ENCODE measurements at regions not wholly inside any gene's neighbourhood (a gene's known extent, or its start where the extent isn't known, plus 50 kb on each side); places are given as distances from the start of the nearest gene placed in this dataset.
"Not testable (repeated sequence)": the region's sequence is repeated elsewhere in the genome, so short reads cannot be mapped to it uniquely, and the experiment has no call there.

GRCh38 chr9:103410059-103410458 is 414.9 kb downstream of the CYLC2 start:
- DNase-seq, result no peak

DNA sequence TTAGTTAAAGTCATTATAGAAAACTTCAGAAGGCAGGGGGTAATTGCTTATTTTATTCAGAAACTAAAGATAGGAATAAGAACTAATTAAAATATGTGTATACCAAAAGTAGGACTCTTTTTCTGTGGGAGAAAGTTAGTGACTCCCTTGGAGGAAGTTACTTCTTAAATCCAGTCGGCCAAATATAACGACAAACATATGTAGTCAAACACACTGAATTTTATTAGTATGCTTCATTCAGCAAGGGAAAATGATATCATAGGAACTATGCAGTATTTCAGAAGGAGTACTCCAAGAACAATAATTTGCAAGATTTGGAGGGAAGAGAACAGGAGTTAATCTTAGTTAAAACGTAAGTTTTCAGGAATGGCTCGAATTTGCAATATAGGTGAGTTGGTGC is 432.6 kb downstream of the CYLC2 start:
- no peak for DNase-seq

GRCh38 chr9:103430469-103430868 is 435.3 kb downstream of the CYLC2 start:
- DNase-seq, result no peak

DNA sequence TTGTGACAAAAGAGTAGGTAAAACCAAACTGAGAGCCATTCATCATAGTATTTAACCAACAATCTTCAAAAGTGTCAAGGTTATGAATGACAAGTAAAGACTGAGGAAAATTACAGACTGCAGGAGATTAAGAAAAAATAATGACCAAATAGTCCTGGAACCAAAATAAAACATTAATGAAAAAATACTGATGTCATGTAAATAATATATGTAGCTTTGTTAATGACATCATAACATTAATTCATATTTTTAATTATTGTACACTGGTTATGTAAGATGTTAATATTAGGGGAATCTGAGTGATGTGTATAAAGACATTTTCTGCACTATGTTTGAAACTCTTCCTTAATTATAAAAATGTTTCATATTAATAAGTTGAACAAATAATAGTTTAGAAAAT is 436.7 kb downstream of the CYLC2 start:
- DNase-seq, result no peak

DNA sequence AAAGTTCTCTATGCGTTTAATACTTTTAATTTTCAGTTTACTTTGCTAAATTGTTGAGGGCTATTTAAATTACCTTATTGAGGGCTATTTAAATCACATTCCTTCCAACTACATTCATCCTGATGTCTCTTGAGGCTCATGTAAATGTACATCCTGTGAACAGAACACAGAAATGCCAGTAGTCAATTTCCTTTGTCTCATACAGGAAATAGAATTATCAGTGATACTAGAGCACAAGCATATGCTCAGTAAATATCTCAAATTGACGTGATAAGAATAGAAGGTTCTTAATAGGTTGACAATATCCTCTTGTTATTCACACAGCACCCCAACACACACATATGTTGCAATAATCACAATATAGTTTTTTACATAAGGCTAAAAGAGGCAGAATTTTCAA is 449.0 kb downstream of the CYLC2 start:
- DNase-seq, result no peak

- no peak for DNase-seq
These were observed 463.7 kb downstream of the CYLC2 start for GRCh38 chr9:103458826-103459225.

DNA sequence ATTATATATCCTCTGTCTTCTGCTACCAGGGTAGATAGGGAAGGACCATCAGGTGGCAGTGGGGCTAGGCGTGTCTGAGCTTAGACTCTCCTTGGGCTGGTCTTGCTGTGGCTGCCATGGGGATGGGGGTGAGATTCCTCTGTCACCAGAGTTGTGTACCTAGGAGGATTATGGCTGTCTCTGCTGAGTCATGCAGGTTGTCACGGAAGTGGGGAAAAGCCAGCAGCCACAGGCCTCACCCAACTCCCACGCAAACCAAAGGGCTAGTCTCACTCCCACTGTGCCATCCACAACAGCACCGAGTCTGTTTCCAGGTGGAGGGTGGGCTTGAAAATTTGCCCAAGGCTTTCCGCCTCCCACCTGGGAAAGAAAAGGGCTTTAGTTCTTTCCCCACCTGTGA is 476.1 kb downstream of the CYLC2 start:
- no peak for DNase-seq

DNA sequence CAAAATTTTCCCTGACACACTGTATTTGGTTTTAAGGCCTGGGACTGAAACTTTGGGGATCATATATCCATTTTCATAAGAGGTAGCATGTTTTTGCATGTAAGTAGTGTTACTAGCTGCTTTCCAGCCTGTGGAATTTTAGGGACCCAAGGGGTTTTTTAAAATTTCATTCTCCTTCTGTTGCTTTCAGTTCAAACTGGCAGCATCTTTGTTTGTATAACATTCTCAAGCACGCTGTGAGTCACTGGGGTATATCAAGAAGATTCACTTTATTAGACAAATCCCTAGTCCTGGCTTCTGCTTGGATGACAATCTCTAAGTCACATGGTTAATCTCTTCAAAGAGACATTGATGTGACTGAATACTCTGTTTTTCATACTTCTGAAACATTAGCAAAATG is 479.0 kb downstream of the CYLC2 start:
- no peak for DNase-seq

DNA sequence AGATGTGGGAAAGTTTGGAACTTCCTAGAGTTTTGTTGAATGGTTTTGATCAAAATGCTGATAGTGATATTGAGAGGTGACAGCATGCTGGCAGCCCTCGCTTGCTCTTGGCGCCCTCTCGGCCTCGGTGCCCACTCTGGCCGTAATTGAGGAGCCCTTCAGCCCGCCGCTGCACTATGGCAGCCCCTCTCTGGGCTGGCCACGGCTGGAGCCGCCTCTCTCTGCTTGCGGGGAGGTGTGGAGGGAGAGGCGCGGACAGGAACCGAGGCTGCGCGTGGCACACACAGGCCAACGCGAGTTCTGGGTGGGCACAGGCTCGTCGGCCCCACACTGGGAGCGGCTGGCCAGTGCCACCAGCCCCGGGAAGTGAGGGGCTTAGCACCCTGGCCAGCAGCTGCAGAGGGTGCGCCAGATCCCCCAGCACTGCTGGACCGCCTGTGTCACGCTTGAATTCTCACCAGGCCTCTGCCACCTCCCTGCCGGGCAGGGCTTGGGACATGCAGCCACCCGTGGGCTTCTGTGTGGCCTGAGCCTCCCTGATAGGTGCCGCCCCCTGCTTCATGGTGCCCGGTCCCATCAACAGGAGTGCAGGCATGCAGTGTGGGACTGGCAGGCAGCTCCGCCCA is 488.5 kb downstream of the CYLC2 start:
- DNase-seq, result no peak

GRCh38 chr9:103485138-103485537 is 490.0 kb downstream of the CYLC2 start:
- DNase-seq, result no peak

DNA sequence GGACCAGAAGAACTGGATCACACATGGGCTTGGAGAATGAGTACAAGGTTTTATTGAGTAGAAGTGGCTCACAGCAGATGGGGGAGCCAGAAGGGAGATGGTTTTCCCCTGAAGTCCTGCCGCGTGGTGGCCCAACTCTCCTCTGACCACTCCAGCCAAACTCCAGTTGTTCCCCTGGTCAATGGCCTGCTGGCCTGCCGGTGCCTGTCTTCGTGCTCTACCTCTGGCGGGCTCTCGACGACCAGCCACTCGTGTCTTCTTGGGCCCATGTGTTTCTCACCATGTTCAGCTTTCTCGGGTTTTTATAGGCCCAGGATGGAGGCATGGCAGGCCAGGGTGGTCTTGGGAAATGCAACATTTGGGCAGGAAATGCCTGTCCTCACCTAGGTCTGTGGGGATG is 519.6 kb downstream of the CYLC2 start:
- DNase-seq, result no peak

DNA sequence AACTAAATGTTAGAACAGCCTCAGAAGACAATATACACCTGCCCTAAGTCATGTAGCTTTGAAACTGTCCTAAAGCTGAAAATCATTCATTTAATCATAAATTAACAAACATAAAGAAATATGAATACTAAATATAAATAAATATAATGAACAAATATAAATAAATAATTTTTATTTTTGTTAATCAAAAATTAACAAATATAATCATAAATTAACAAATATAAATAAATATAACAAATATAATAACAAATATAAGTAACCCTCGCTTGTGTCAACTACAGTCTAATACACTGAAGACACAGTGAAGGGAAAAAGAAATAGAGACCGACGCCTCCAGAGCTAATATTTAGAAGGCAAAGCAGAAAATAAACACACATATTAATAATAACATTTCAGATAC is 527.3 kb downstream of the CYLC2 start:
- DNase-seq, result no peak

DNA sequence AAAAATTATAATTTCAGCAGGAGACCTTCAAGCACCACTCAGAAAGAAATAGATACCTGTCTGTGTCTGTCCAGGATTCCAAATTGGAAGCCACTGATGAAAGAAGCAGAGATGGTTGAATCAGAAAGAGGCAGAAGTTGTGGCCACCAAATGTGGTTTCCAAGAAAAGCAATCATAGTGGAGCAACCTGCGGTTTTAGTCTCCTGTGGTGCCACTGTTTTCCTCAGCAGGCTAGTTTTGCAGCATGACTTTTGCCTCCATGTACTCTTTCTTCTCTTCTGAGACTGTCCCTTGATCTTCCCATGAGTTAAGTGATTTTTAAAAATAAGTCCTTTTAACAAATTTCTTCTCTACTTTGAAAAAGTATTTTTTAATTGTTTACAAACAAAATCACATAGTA is 535.8 kb downstream of the CYLC2 start:
- peak in 1 of 3 experiments; percentile 6 for DNase-seq

DNA sequence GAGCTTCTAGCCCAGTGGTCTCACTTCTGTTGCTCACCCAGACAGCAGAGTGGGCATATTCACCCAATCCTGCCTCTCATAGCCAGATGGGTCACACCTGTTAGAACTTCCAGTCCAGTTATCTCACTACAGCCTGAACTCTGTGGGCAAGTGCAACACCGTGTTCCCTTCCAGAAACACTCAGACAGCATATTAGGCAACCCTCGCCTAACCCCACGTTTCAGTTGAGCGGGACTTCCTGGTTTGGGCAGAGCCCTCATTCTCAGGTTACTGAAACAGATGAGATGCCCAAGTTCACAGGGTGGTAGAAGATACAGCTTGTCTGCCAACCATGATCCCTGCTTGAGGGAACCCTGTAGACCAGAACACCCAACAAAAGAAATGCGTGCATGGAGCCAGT is 538.2 kb downstream of the CYLC2 start:
- no peak for DNase-seq

DNA sequence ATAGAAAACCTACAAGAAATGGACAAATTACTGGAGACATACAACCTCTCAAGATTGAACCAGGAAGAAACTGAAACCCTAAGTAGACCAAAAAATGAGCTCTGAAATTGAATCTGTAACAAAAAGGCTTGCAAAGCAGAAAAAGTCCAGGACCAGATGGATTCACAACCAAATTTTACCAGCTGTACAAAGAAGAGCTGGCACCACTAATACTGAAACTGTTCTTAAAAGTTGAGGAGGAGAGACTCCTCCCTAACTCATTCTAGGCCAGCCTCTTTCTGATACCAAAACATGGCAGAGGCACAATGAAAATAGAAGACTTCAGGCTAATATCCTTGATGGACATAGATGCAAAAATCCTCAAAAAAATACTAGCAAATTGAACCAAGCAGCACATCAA is 542.3 kb downstream of the CYLC2 start:
- no peak for DNase-seq

- DNase-seq, result no peak
These were observed 548.8 kb upstream of the SMC2 start for GRCh38 chr9:103545260-103545659.

DNA sequence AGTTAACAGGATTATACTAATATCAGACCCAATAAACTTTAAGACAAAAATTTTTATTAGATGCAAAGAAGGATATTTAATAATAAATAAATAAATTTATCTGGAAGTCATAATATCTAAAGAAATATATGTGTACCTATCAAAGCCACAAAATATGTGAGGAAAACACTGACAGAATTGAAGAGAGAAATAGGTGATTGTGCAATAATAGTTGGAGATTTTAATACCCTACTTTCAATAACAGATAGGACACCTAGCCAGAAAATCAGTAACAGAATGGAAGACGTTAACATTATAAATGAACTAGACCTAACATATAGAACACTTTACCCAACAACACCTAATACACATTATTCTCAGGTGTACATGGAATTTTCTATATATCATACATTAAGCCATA is 541.4 kb upstream of the SMC2 start:
- no peak for DNase-seq

- no peak for DNase-seq
These were observed 520.1 kb upstream of the SMC2 start for GRCh38 chr9:103574056-103574455.

DNA sequence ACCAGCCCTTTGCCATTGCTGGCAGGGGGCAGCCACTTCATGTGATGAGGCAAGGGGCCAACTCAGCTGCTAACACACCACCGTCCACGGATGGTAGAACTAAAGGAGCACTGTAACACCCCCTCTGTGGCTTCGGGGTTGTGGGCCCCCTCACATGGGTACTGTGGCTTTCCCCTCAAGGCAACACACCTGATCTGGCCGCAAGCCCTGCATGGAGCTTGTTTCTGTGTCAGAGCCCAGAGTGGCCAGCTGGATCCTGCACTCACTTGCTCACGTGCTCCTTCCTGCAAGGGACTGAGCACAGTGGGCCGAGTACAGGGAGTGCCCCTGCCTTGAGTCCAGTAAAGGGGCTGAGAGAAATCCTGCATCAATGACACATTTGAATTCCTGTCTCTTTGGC is 507.4 kb upstream of the SMC2 start:
- DNase-seq, result no peak

- no peak for DNase-seq
These were observed 492.8 kb upstream of the SMC2 start for GRCh38 chr9:103601287-103601686.

GRCh38 chr9:103611950-103612349 is 482.2 kb upstream of the SMC2 start:
- not testable (repeated sequence) for DNase-seq

- DNase-seq, result no peak
These were observed 478.1 kb upstream of the SMC2 start for GRCh38 chr9:103615994-103616393.

DNA sequence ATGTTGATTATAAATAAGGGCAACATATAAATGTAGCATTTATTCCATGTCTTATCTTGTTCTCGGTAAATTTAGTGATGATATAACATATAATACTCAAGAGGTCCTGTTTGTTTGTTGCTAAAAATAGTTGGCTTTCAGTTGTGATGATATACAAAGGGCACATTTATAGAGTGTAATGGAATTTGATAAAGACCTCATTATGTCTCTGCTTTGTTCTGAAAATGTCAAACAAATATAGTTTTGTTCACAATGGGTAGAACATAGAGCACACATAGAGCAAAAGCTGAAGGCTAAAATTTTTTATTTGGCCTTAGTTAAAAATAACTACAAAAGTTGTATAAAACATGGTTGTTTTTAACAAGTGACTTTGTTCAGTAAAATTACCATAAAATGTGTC is 477.1 kb upstream of the SMC2 start:
- DNase-seq, result no peak

DNA sequence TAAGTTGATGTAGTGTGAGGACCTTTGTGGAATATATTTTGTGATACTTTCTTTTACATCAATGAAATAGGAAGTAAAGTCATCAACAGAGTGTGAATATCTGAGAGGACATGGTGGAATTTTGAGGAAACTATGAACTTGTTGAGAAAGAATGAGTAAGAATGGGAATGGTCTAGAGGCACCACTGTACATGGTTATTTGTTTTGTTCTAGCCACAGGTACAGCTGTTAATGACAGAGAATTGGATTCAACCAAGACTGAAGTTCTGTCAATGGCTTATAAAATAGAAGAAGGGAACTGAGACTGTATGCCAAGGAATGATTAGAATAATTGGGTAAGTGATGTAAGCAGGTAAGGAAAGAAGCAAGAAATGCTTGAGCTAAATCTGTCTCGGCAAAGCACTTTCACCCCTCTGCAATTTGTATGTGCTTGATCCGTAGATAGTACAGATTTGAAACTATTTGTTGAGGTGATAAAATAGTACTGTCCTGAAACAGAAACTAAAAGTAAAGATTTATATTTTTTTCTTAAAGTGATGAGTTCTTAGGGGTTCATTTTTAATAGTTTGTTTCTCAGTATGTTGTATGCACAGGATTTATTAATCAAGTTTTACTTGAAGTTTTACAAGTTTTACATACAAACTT is 468.8 kb upstream of the SMC2 start:
- no peak for DNase-seq

- no peak for DNase-seq
These were observed 466.4 kb upstream of the SMC2 start for GRCh38 chr9:103627731-103628130.

Measured in NCI-H1417 (cell line).